Tibial artery (tissue), 4 donors: ENCODE measurements at regions not wholly inside any gene's neighbourhood (a gene's known extent, or its start where the extent isn't known, plus 50 kb on each side); places are given as distances from the start of the nearest gene placed in this dataset.

Experiments used
- DNase-seq, 2 donors: peaks; one replicate each; pipeline ENCODE4 v3.0.0-alpha.2; 2019
- H3K27ac ChIP-seq, 2 donors: fragments of 200-600 bp; sonication (generic) in 1 of 2; 1 replicate in 1 of 2; 2 replicates in 1 of 2; pipeline ENCODE4 v1.5.1; 2018 to 2019; ENCODE audit warnings: mild to moderate bottlenecking in 1 of 2
- H3K27me3 ChIP-seq, 2 donors: fragments of 200-600 bp; sonication (generic) in 1 of 2; one replicate each; pipeline versions ENCODE4 v1.5.1 to v1.6.0; 2016 to 2019
- H3K36me3 ChIP-seq, 3 donors: fragments of 200-600 bp; sonication (generic) in 2 of 3; one replicate each; pipeline ENCODE4 v1.5.1; 2016 to 2019; ENCODE audit warnings: mild to moderate bottlenecking in 2 of 3
- H3K4me1 ChIP-seq, 4 donors: fragments of 200-600 bp; sonication (generic) in 2 of 4; 1 replicate in 3 of 4; 2 replicates in 1 of 4; pipeline ENCODE4 v1.5.1; 2016 to 2019
- H3K4me3 ChIP-seq, 2 donors: fragments of 200-600 bp; sonication (generic) in 1 of 2; 1 replicate in 1 of 2; 2 replicates in 1 of 2; pipeline ENCODE4 v1.5.1; 2018 to 2019; ENCODE audit warnings: mild to moderate bottlenecking in 2 of 2
- H3K9me3 ChIP-seq, 3 donors: fragments of 200-600 bp; sonication (generic) in 1 of 3; one replicate each; pipeline ENCODE4 v1.5.1; 2016 to 2019
- CTCF ChIP-seq, 2 experiments: fragments of 200-600 bp in 1 of 2; fragments of 450-650 bp in 1 of 2; IDR thresholded peaks; one replicate each; pipeline ENCODE4 v1.5.1; 2017 to 2019; ENCODE audit warnings: antibody characterized with exemption in 2 of 2, mild to moderate bottlenecking in 1 of 2, moderate library complexity in 1 of 2
- intact Hi-C: fragments of 100-400 bp; cut with DNase I; formaldehyde crosslinking; loops from one replicate; pipeline ENCODE4 v1.15.0; 2023; ENCODE audit warnings: low total_unique reads

- no peaks in the 10 kb centered on the region for H3K36me3 ChIP-seq
- H3K9me3 ChIP-seq = no peaks in the 10 kb centered on the region
- no peak for DNase-seq
- H3K4me1 ChIP-seq = no peaks in the 10 kb centered on the region
- H3K27ac ChIP-seq = no peak overlapping the region
- no peak for TF ChIP-seq CTCF (IDR thresholded peaks at IDR 0.05)
- H3K4me3 ChIP-seq = no peak overlapping the region
- intact Hi-C loops = no loop called here
- H3K27me3 ChIP-seq = peaks cover 0 to 6% of the 10 kb centered on the region in 2 donors
These were observed 192.4 kb upstream of the PRDM1 start for GRCh38 chr6:105893741-105894140.

- H3K27ac ChIP-seq = no peak overlapping the region
- no peak overlapping the region for H3K4me3 ChIP-seq
- peaks cover 0 to 6% of the 10 kb centered on the region in 2 donors for H3K27me3 ChIP-seq
- no peak for TF ChIP-seq CTCF (IDR thresholded peaks at IDR 0.05)
- no peaks in the 10 kb centered on the region for H3K9me3 ChIP-seq
- no peaks in the 10 kb centered on the region for H3K36me3 ChIP-seq
- intact Hi-C loops = no loop called here
- H3K4me1 ChIP-seq = no peaks in the 10 kb centered on the region
- DNase-seq = no peak
These were observed 193.4 kb upstream of the PRDM1 start for GRCh38 chr6:105892577-105893262.

- no peaks in the 10 kb centered on the region for H3K27me3 ChIP-seq
- H3K4me1 ChIP-seq = no peaks in the 10 kb centered on the region
- no peak for DNase-seq
- no peak for TF ChIP-seq CTCF (IDR thresholded peaks at IDR 0.05)
- H3K4me3 ChIP-seq = no peak overlapping the region
- H3K27ac ChIP-seq = no peak overlapping the region
- no peaks in the 10 kb centered on the region for H3K36me3 ChIP-seq
- no peaks in the 10 kb centered on the region for H3K9me3 ChIP-seq
- intact Hi-C loops = no loop called here
These were observed 195.5 kb upstream of the PRDM1 start for GRCh38 chr6:105890521-105891244.

- Histone ChIP-seq H3K27ac (no peak overlapping the region), H3K9me3 (no peaks in the 10 kb centered on the region), H3K36me3 (no peaks in the 10 kb centered on the region), H3K27me3 (no peaks in the 10 kb centered on the region), H3K4me3 (no peak overlapping the region), H3K4me1 (no peaks in the 10 kb centered on the region)
- TF ChIP-seq CTCF (IDR thresholded peaks at IDR 0.05) = no peak
- intact Hi-C loops = no loop called here
- DNase-seq = no peak
These were observed 196.2 kb upstream of the PRDM1 start for GRCh38 chr6:105889902-105890301.

GRCh38 chr6:105886814-105887544 is 199.2 kb upstream of the PRDM1 start:
- no peak for DNase-seq
- Histone ChIP-seq H3K27me3 (no peaks in the 10 kb centered on the region), H3K4me3 (no peak overlapping the region), H3K4me1 (no peaks in the 10 kb centered on the region), H3K27ac (no peak overlapping the region), H3K9me3 (no peaks in the 10 kb centered on the region), H3K36me3 (no peaks in the 10 kb centered on the region)
- intact Hi-C loops = no loop called here
- no peak for TF ChIP-seq CTCF (IDR thresholded peaks at IDR 0.05)
